Panc1 (cell line): ENCODE measurements at regions not wholly inside any gene's neighbourhood (a gene's known extent, or its start where the extent isn't known, plus 50 kb on each side); places are given as distances from the start of the nearest gene placed in this dataset.

ENCODE experiments used
- ATAC-seq: fragments of 200-7000 bp; cut with Tn5 transposase; 2 replicates; pipeline ENCODE4 v1.9.1; 2020; ENCODE audit warnings: mild to moderate bottlenecking, moderate library complexity
- BruUV-seq: library from RNA; stranded (reverse); fragments of 400-500 nt; replicated peaks from 2 replicates; lab custom pipeline; 2021; lab: Mats Ljungman, UMichigan
- CTCF ChIA-PET: fragments of 300-600 bp; sonication (Branson Sonifier 250); formaldehyde crosslinking; loops from one replicate; lab custom pipeline; 2022; ENCODE audit warnings: antibody characterized with exemption; lab: Charles Lee
- POLR2A ChIA-PET: fragments of 300-600 bp; sonication (Branson Sonifier 250); formaldehyde crosslinking; loops from one replicate; lab custom pipeline; 2022; ENCODE audit warnings: antibody characterized with exemption; lab: Charles Lee
- DNase-seq: peaks from one replicate; pipeline ENCODE4 v3.0.0-alpha.2; 2010; ENCODE audit warnings: low read depth, low spot score
- H3K27ac ChIP-seq: 2 replicates; pipeline ENCODE4 v1.5.1; 2011; ENCODE audit warnings: mild to moderate bottlenecking, low read length, inconsistent platforms
- H3K27me3 ChIP-seq: fragments of 200-500 bp; sonication (Bioruptor generic); 2 replicates; pipeline ENCODE4 v1.6.0; 2014; ENCODE audit warnings: low read length, inconsistent platforms; ENCODE audit not compliant: control insufficient read depth, insufficient read depth
- H3K36me3 ChIP-seq: fragments of 200-500 bp; sonication (Bioruptor generic); 2 replicates; pipeline ENCODE4 v1.5.1; 2014; ENCODE audit warnings: inconsistent platforms, mild to moderate bottlenecking, low read length, moderate library complexity; ENCODE audit not compliant: control insufficient read depth, insufficient read depth
- H3K4me1 ChIP-seq: 2 replicates; pipeline ENCODE4 v1.5.1; 2011; ENCODE audit warnings: inconsistent platforms, mild to moderate bottlenecking, low read length, moderate library complexity; ENCODE audit not compliant: control insufficient read depth, insufficient read depth
- H3K4me3 ChIP-seq, 2 experiments: 2 replicates each; pipeline ENCODE4 v1.5.1; 2011 to 2012; ENCODE audit warnings: low read depth in 2 of 2, low read length in 2 of 2, mild to moderate bottlenecking in 2 of 2, inconsistent platforms in 1 of 2, moderate library complexity in 1 of 2
- H3K9me3 ChIP-seq: fragments of 200-500 bp; sonication (Bioruptor generic); 2 replicates; pipeline ENCODE4 v1.5.1; 2014; ENCODE audit warnings: low read depth, mild to moderate bottlenecking, inconsistent platforms, low read length, moderate library complexity; ENCODE audit not compliant: control insufficient read depth, insufficient read depth
- POLR2AphosphoS5 ChIP-seq: IDR thresholded peaks from 2 replicates; pipeline ENCODE4 v1.6.1; 2012; ENCODE audit warnings: mild to moderate bottlenecking, low read depth, low read length, moderate library complexity
- SIN3A ChIP-seq: IDR thresholded peaks from 2 replicates; pipeline ENCODE4 v1.6.1; 2012; ENCODE audit warnings: low read depth, mild to moderate bottlenecking, low read length, moderate library complexity, borderline replicate concordance; ENCODE audit not compliant: insufficient read depth
- TCF7L2 ChIP-seq: IDR thresholded peaks from 2 replicates; pipeline ENCODE4 v1.6.1; 2011; ENCODE audit warnings: mild to moderate bottlenecking, low read depth, low read length, inconsistent platforms
- in situ Hi-C: cut with HindIII; loops from 2 replicates; pipeline ENCODE4 v1.10.0; 2016; ENCODE audit warnings: low sequenced_read_pairs, low pct_unique_long_range_greater_than_20kb
- intact Hi-C: fragments of 100-400 bp; cut with micrococcal nuclease; formaldehyde crosslinking; loops from one replicate; pipeline ENCODE4 v1.10.0; 2022; ENCODE audit not compliant: unreplicated experiment
- TF ChIP-seq, protein P1 (sequence below), 2 experiments: IDR thresholded peaks; 2 replicates each; pipeline ENCODE4 v1.6.1; 2011 to 2012; ENCODE audit warnings: low read depth in 2 of 2, control low read depth in 1 of 2, low read length in 1 of 2, mild to moderate bottlenecking in 1 of 2, moderate library complexity in 1 of 2; ENCODE audit not compliant: insufficient read depth in 1 of 2
- TF ChIP-seq, protein P2 (sequence below): fragments of 450-650 bp; IDR thresholded peaks from 2 replicates; pipeline ENCODE4 v1.5.1; 2017; ENCODE audit warnings: mild to moderate bottlenecking

DNA sequence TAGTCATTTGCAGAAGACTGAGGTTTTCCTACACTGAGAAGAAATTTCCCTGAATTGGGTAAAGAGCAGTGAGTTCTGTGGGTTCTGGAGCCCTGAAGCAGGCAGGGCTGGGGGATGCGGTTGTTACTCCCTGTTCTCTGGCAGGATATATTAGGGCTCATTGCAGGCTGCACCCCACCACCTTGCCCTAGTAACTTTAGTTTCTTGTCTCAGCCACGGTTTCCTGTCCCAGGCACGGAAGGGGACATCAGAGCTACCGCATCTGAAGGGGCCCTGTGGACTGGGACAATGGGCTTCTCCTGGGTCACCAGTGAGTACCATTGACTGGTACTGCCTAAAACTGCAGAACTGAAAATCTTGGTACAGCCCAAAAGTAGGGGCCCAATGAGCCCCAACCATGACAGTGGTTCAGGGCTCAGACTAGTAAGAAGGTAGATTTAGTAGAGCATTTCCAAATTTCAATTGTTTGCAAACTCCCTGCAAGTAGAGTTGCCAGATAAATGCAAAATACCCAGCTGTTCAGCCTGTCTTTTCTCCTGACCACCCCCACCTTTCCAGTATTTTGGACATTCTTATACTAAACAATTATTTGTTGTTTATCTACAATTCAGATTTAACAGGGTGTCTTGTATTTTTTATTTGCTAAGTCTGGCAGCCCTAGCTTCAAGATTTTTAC lies 54.5 kb upstream of the EYA2 start:
- Histone ChIP-seq H3K4me3 (no peak overlapping the region), H3K9me3 (no peaks in the 10 kb centered on the region), H3K27ac (no peak overlapping the region), H3K4me1 (no peaks in the 10 kb centered on the region), H3K36me3 (no peaks in the 10 kb centered on the region), H3K27me3 (no peaks in the 10 kb centered on the region)
- in situ Hi-C loops = no loop called here
- no TSS peak for BruUV-seq
- POLR2A ChIA-PET = no interaction called here
- intact Hi-C loops = no loop called here
- DNase-seq (no peak), ATAC-seq (no peak)
- TF ChIP-seq POLR2AphosphoS5 (no peak), SIN3A (no peak), TCF7L2 (no peak)
- TF ChIP-seq, protein P1, sequence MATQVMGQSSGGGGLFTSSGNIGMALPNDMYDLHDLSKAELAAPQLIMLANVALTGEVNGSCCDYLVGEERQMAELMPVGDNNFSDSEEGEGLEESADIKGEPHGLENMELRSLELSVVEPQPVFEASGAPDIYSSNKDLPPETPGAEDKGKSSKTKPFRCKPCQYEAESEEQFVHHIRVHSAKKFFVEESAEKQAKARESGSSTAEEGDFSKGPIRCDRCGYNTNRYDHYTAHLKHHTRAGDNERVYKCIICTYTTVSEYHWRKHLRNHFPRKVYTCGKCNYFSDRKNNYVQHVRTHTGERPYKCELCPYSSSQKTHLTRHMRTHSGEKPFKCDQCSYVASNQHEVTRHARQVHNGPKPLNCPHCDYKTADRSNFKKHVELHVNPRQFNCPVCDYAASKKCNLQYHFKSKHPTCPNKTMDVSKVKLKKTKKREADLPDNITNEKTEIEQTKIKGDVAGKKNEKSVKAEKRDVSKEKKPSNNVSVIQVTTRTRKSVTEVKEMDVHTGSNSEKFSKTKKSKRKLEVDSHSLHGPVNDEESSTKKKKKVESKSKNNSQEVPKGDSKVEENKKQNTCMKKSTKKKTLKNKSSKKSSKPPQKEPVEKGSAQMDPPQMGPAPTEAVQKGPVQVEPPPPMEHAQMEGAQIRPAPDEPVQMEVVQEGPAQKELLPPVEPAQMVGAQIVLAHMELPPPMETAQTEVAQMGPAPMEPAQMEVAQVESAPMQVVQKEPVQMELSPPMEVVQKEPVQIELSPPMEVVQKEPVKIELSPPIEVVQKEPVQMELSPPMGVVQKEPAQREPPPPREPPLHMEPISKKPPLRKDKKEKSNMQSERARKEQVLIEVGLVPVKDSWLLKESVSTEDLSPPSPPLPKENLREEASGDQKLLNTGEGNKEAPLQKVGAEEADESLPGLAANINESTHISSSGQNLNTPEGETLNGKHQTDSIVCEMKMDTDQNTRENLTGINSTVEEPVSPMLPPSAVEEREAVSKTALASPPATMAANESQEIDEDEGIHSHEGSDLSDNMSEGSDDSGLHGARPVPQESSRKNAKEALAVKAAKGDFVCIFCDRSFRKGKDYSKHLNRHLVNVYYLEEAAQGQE (IDR thresholded peaks at IDR 0.05; ENCODE audit: insufficient read depth in 1 of 2, low read depth in 2 of 2, low read length in 1 of 2) = no peak
- TF ChIP-seq, protein P2, sequence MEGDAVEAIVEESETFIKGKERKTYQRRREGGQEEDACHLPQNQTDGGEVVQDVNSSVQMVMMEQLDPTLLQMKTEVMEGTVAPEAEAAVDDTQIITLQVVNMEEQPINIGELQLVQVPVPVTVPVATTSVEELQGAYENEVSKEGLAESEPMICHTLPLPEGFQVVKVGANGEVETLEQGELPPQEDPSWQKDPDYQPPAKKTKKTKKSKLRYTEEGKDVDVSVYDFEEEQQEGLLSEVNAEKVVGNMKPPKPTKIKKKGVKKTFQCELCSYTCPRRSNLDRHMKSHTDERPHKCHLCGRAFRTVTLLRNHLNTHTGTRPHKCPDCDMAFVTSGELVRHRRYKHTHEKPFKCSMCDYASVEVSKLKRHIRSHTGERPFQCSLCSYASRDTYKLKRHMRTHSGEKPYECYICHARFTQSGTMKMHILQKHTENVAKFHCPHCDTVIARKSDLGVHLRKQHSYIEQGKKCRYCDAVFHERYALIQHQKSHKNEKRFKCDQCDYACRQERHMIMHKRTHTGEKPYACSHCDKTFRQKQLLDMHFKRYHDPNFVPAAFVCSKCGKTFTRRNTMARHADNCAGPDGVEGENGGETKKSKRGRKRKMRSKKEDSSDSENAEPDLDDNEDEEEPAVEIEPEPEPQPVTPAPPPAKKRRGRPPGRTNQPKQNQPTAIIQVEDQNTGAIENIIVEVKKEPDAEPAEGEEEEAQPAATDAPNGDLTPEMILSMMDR = no peak
- CTCF ChIA-PET = no interaction called here
